Upper lobe of left lung (tissue), 4 donors: ENCODE measurements at regions not wholly inside any gene's neighbourhood (a gene's known extent, or its start where the extent isn't known, plus 50 kb on each side); places are given as distances from the start of the nearest gene placed in this dataset.

Source experiments
- CTCF ChIP-seq, 6 experiments: fragments of 450-650 bp in 4 of 6; fragments of 200-600 bp in 2 of 6; sonication (generic) in 2 of 6; IDR thresholded peaks; one replicate each; pipeline ENCODE4 v1.5.1; 2016 to 2019; ENCODE audit warnings: antibody characterized with exemption in 6 of 6
- EP300 ChIP-seq, 4 donors: sonication (generic); formaldehyde crosslinking; IDR thresholded peaks; one replicate each; pipeline ENCODE4 v1.5.1; 2017; ENCODE audit warnings: antibody characterized with exemption in 4 of 4, control low read depth in 2 of 4
- POLR2A ChIP-seq, 4 donors: fragments of 450-650 bp; IDR thresholded peaks; one replicate each; pipeline ENCODE4 v1.5.1; 2016 to 2017; ENCODE audit warnings: antibody characterized with exemption in 4 of 4, mild to moderate bottlenecking in 2 of 4
- POLR2AphosphoS5 ChIP-seq, 2 donors: sonication (generic); formaldehyde crosslinking; IDR thresholded peaks; one replicate each; pipeline ENCODE4 v1.5.1; 2017; ENCODE audit warnings: antibody characterized with exemption in 2 of 2

GRCh38 chr6:40340196-40340595 is 247.0 kb downstream of the LRFN2 start:
- TF ChIP-seq CTCF (IDR thresholded peaks at IDR 0.05) (no peak), EP300 (IDR thresholded peaks at IDR 0.05) (no peak), POLR2AphosphoS5 (IDR thresholded peaks at IDR 0.05) (no peak), POLR2A (IDR thresholded peaks at IDR 0.05) (no peak)
